Neuron (in vitro differentiated cells): ENCODE measurements at regions not wholly inside any gene's neighbourhood (a gene's known extent, or its start where the extent isn't known, plus 50 kb on each side); places are given as distances from the start of the nearest gene placed in this dataset.
"Not testable (repeated sequence)": the region's sequence is repeated elsewhere in the genome, so short reads cannot be mapped to it uniquely, and the experiment has no call there.

Experiments
- H2AFZ ChIP-seq: one replicate; pipeline ENCODE4 v1.6.1; 2013; ENCODE audit warnings: low read depth, mild to moderate bottlenecking, inconsistent platforms, low read length, moderate library complexity
- H3K27me3 ChIP-seq: one replicate; pipeline ENCODE4 v1.6.1; 2013; ENCODE audit warnings: low read length; ENCODE audit not compliant: insufficient read depth
- H3K36me3 ChIP-seq: one replicate; pipeline ENCODE4 v1.6.1; 2013; ENCODE audit warnings: low read length; ENCODE audit not compliant: insufficient read depth
- H3K4me1 ChIP-seq: one replicate; pipeline ENCODE4 v1.6.1; 2013; ENCODE audit warnings: low read length; ENCODE audit not compliant: insufficient read depth
- H3K4me3 ChIP-seq: 2 replicates; pipeline ENCODE4 v1.5.1; 2013; ENCODE audit warnings: mild to moderate bottlenecking, low read length, moderate library complexity
- H3K9me3 ChIP-seq: one replicate; pipeline ENCODE4 v1.6.1; 2013; ENCODE audit warnings: low read length

GRCh38 chr13:99760456-99760855 is 211.1 kb downstream of the ZIC5 start:
- Histone ChIP-seq H3K36me3 (no peaks in the 10 kb centered on the region), H3K4me1 (no peaks in the 10 kb centered on the region), H3K4me3 (no peak overlapping the region), H3K27me3 (no peaks in the 10 kb centered on the region), H3K9me3 (peaks cover 10% of the 10 kb centered on the region), H2AFZ (no peak overlapping the region)

- Histone ChIP-seq H3K4me1 (no peaks in the 10 kb centered on the region), H2AFZ (no peak overlapping the region), H3K9me3 (peaks cover 10% of the 10 kb centered on the region), H3K27me3 (no peaks in the 10 kb centered on the region), H3K4me3 (no peak overlapping the region), H3K36me3 (no peaks in the 10 kb centered on the region)
Measured at GRCh38 chr13:99759163-99759552, 212.4 kb downstream of the ZIC5 start.

DNA sequence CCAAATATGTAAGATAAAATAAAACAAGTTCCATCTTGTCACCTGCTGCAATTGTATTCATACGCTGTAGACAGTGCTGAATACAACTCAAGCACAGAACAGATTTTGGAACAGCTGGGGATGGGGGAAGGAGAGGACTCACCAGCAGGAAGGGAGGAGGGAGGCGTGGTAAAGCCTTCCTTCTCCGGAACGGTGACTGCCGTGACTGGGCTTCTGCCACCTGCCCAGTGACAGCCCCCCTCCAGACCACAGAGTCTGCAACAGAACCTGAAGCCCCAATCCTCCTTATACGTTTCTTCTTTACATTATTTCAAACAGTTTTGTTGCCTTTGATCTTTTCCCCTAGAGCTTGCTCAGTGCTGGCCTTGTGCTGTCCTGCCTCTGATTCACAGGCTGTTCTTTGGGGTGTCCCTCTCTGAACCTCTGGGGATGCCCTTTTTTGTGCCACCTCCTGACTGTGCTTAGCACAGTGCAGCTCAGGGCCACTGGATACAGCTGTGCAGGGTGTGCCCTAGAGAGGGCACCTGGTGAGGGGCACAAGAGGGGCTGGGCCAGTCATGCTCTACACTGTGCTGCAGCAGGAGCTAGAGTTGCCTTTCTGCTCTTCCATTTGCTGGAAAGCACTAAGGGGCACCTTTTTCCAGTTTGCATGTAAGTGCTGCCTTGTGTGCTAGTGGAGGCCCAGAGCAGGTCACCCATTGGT is 213.0 kb downstream of the ZIC5 start:
- no peaks in the 10 kb centered on the region for H3K36me3 ChIP-seq
- H3K4me1 ChIP-seq, result no peaks in the 10 kb centered on the region
- peaks cover 10% of the 10 kb centered on the region for H3K9me3 ChIP-seq
- no peak overlapping the region for H2AFZ ChIP-seq
- H3K4me3 ChIP-seq, result no peak overlapping the region
- H3K27me3 ChIP-seq, result no peaks in the 10 kb centered on the region

GRCh38 chr13:99757756-99758459 is 213.7 kb downstream of the ZIC5 start:
- no peaks in the 10 kb centered on the region for H3K27me3 ChIP-seq
- H3K4me3 ChIP-seq, result no peak overlapping the region
- no peak overlapping the region for H2AFZ ChIP-seq
- no peaks in the 10 kb centered on the region for H3K36me3 ChIP-seq
- no peaks in the 10 kb centered on the region for H3K4me1 ChIP-seq
- peaks cover 11% of the 10 kb centered on the region for H3K9me3 ChIP-seq

- Histone ChIP-seq H2AFZ (no peak overlapping the region), H3K4me3 (no peak overlapping the region), H3K9me3 (peaks cover 10% of the 10 kb centered on the region), H3K36me3 (no peaks in the 10 kb centered on the region), H3K4me1 (no peaks in the 10 kb centered on the region), H3K27me3 (no peaks in the 10 kb centered on the region)
Measured at GRCh38 chr13:99756281-99756680, 215.3 kb downstream of the ZIC5 start.

GRCh38 chr13:99754750-99755149 is 216.8 kb downstream of the ZIC5 start:
- H2AFZ ChIP-seq, H3K9me3 ChIP-seq, H3K27me3 ChIP-seq, H3K4me3 ChIP-seq, H3K4me1 ChIP-seq, H3K36me3 ChIP-seq: not testable (repeated sequence)

GRCh38 chr13:99752373-99752772 is 219.2 kb downstream of the ZIC5 start:
- Histone ChIP-seq H3K4me1 (peaks cover 21% of the 10 kb centered on the region), H3K36me3 (no peaks in the 10 kb centered on the region), H3K27me3 (no peaks in the 10 kb centered on the region), H3K9me3 (peaks cover 3% of the 10 kb centered on the region), H2AFZ (no peak overlapping the region), H3K4me3 (no peak overlapping the region)

DNA sequence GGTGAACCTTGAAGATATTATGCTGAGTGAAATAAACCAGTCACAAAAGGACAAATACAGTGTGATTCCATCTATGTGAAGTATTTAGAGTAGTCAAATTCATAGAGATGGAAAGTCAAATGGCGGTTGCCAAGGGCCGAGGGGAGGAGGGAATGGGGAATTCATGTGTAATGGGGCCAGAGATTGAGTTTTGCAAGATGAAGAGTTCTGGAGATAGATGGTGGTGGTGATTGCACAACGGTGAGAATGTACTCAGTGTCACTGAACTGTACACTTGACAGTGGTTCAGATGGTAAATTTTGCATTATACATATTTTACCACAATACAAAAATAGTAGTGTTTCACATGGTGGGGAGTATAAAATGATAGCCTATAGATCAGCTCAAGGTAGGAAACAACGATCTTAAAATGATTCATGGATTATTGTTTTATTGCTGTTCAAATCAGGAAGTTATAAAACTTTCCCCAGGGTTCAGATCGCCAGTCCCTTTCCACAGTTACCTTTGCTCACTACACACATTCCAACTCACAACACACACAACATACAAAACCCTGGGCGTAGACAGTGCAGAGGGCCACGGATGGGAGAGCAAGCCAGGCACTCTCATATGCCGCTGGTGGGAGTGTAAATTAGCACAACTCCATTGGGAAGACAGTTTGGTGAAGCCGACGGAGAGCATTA is 219.9 kb downstream of the ZIC5 start:
- peaks cover 28% of the 10 kb centered on the region for H3K4me1 ChIP-seq
- H3K9me3 ChIP-seq, result peaks cover 3% of the 10 kb centered on the region
- no peak overlapping the region for H2AFZ ChIP-seq
- no peaks in the 10 kb centered on the region for H3K27me3 ChIP-seq
- H3K36me3 ChIP-seq, result no peaks in the 10 kb centered on the region
- H3K4me3 ChIP-seq, result no peak overlapping the region

DNA sequence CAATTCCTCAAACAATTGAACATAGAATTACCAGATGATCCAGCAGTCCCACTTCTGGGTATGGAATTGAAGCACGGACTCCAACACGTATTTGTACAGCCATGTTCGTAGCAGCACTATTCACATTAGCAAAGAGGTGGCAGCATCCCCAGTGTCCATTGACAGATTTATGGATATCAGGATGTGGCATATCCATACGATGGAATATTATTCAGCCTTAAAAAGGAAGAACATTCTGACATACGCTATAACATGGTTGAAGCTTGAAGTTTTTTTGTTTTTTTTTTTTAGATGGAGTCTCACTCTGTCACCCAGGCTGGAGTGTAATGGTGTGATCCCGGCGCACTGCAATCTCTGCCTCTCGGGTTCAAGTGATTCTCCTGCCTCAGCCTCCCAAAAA is 220.6 kb downstream of the ZIC5 start:
- peaks cover 35% of the 10 kb centered on the region for H3K4me1 ChIP-seq
- no peaks in the 10 kb centered on the region for H3K27me3 ChIP-seq
- H3K4me3 ChIP-seq, result no peak overlapping the region
- H2AFZ ChIP-seq, result no peak overlapping the region
- no peaks in the 10 kb centered on the region for H3K36me3 ChIP-seq
- H3K9me3 ChIP-seq, result peaks cover 3% of the 10 kb centered on the region

GRCh38 chr13:99749271-99750019 is 222.1 kb downstream of the ZIC5 start:
- peaks cover 48% of the 10 kb centered on the region for H3K4me1 ChIP-seq
- no peak overlapping the region for H3K4me3 ChIP-seq
- H3K9me3 ChIP-seq, result peaks cover 3% of the 10 kb centered on the region
- no peak overlapping the region for H2AFZ ChIP-seq
- no peaks in the 10 kb centered on the region for H3K36me3 ChIP-seq
- no peaks in the 10 kb centered on the region for H3K27me3 ChIP-seq

GRCh38 chr13:99747403-99747710 is 224.2 kb downstream of the ZIC5 start:
- no peaks in the 10 kb centered on the region for H3K36me3 ChIP-seq
- H3K9me3 ChIP-seq, result peaks cover 2% of the 10 kb centered on the region
- H2AFZ ChIP-seq, result peak overlapping the region; percentile 50
- H3K4me1 ChIP-seq, result peaks cover 60% of the 10 kb centered on the region
- no peaks in the 10 kb centered on the region for H3K27me3 ChIP-seq
- H3K4me3 ChIP-seq, result peak overlapping the region; percentile 6

DNA sequence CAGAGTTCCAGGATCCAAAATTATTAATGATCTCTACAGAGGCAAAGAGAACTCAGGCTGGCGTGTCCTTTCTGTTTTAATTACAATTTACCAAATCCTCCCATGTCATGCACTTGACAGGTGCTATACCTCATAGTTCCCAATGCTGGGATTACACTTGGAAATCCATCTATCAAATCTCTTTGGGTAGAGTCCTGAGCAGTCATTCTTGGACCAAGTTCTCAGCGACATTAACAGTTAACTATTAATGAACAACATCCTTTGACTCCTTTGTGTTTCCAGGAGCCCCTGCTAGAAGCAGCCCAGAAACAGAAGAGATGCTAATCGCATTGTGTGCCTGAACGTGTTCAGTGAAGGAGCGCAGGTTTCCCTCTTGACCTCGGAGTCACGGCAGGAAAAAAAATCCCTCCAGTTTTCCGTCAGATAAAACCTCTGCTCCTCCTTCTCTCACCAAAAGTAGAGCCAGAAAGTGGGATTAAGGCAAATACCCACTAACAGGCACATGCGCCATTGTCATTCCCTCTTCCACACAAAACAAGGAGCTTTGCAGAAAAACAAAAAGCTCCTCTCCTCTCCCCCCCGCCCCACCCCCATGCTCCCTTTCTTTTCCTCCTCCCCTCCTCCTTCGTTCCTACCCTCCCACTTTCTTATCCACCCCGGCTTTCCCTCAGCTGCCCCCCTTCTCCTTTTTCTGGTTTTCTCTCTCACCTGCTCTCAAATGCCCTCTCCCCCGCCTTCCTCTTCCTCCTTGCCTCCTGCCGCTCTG is 224.7 kb downstream of the ZIC5 start:
- Histone ChIP-seq H3K27me3 (no peaks in the 10 kb centered on the region), H3K36me3 (no peaks in the 10 kb centered on the region), H3K4me1 (peaks cover 60% of the 10 kb centered on the region), H3K9me3 (peaks cover 2% of the 10 kb centered on the region), H2AFZ (peak overlapping the region; percentile 50), H3K4me3 (peak overlapping the region; percentile 30)
